Activated gamma-delta T cell treated with anti-CD3 and anti-CD28 coated beads, Interleukin-2, amount 50 U/mL, for 16 hours (primary cell): ENCODE measurements at regions not wholly inside any gene's neighbourhood (a gene's known extent, or its start where the extent isn't known, plus 50 kb on each side); places are given as distances from the start of the nearest gene placed in this dataset.

Experiments used
- DNase-seq: peaks from one replicate; pipeline ENCODE4 v3.0.0-alpha.2; 2020; ENCODE audit warnings: low read depth

DNA sequence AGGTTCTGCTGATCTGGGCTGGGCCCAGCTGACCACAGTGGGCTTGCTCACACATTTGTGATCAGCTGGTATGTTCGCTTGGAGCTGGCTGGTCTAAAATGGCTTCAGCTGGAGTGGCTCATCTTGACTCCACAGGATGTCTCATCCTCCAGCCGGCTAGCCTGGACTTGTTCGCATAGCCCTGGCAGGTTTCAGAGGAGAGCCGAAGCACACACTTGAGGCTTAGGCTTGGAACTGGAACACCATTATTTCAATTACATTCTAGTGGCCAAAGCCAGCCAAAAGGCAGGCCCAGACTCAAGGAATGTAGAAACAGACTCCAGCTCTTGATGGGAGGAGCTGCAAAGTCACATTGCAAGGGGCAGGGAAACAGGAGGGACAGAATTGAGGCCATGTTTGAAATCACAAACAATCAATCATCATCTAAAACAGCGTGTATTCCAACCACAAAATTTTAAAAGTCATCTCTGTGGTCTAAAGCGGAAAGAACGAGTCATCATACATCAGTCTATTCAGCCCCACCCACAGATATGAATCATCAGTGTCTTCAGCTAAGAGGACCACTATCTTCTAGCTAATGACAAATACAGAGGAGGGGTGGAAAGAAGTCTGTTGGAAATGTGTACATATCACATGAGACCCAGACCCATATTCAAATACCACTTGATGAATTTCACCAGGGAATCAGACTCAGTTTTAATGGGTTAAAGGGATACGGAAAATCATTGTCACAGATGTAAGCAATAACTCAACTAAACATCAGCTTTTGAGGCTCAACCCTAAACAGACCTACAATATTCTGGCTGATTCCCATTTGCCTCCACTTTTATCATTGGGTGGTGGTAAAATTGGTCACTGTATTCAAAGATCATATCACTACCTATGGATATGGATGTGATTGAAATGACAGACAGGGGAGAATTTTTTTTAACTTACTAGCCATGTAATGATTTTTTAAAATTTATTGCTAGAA is 139.0 kb upstream of the MKLN1 start:
- DNase-seq: peak; percentile 33

GRCh38 chr7:131189488-131189887 is 138.2 kb upstream of the MKLN1 start:
- no peak for DNase-seq

DNA sequence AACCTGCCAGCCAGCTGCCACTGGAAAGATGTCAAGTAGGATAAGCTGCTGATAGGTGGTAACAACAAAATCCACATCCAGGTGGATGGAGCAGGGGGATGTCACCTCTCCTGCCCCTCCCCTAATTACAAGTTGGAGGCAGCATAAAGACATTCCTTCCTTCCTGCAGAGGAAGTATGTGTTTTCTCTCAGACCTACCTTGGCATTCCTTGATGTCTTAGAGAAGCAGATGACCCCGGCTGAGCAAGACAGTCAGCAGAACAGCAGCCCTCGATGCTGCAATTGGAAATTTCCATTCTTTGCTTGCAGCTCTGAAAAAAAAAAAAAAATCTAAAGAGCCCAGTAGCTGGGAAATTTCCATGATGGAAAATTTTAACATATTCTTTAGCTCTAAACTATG is 137.5 kb upstream of the MKLN1 start:
- no peak for DNase-seq

DNA sequence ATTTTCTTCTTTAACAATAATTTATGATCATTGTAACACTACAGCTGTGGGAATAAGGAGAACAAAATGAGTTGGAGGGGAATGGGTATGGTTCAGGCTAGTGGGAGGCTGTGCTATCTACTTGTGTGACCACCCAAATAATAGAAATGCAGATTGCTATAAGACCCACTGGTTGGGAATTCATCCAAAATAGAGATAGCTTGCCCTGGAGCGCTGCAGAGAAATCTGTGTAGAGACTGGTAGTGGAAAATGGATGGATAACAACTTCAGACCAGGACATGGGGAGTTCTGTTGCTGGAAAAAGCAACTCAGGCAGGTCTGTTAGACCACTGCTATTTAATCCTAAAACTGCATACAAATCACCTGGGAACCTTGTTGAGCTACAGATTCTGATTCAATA is 137.1 kb upstream of the MKLN1 start:
- no peak for DNase-seq

DNA sequence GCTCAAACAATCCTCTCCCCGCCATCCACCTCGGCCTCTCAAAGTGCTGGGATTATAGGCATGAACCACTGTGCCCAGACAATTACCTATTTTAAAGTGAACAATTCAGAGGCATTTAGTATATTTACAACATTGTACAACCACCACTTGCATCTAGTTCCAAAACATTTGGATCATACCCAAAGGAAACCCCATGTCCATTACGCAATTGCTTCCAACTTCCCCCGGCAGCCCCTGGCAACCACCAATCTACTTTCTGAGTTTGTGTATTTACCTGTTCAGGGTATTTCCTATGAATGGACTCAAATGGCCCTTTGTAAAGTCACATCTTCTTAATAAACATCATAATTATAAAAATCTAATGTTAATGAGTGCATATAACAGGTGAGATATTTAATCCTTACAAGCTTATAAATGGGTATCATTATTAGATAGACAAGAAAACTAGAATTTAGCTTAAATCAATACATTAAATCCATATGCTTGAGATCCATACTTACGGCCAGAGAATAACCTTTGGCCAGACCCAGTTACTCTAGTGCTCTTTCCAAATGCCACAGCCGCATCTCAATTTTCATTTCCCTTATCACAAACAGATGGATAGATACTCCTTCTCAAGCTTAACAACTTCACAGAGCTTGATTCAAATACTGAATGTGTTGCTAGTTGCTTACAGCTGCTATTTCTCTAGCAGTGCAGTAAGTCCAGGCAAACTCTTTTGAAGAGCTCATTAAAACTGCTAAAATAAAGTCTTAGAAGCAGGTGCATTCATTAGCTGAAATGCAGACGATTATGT is 133.4 kb upstream of the MKLN1 start:
- no peak for DNase-seq

- no peak for DNase-seq
These were observed 130.9 kb upstream of the MKLN1 start for GRCh38 chr7:131196803-131197202.

- DNase-seq: no peak
These were observed 129.6 kb upstream of the MKLN1 start for GRCh38 chr7:131197920-131198615.

GRCh38 chr7:131202451-131202850 is 125.2 kb upstream of the MKLN1 start:
- no peak for DNase-seq

- DNase-seq: no peak
These were observed 124.2 kb upstream of the MKLN1 start for GRCh38 chr7:131203291-131203976.

DNA sequence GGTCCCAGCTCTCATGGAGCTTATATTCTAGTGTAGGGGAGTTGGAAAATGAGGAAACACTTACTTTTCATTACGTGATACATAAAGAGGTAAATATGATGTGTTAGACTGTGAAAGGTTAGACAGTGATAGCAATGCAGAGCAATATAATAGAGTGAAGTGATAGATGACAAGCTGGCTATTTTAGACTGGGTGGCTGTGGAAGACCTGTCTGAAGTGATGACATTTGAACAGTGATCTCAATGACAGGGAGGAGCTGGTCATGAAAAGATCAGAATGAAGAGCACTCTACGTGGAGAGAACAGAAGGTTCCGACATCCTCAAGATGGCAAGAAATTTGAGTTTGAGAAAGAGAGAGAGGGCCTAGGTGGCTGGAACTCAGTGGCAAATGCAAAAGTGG is 118.9 kb upstream of the MKLN1 start:
- no peak for DNase-seq

- DNase-seq: no peak
These were observed 117.1 kb upstream of the MKLN1 start for GRCh38 chr7:131210618-131211017.

- DNase-seq: no peak
These were observed 116.2 kb upstream of the MKLN1 start for GRCh38 chr7:131211500-131211899.

DNA sequence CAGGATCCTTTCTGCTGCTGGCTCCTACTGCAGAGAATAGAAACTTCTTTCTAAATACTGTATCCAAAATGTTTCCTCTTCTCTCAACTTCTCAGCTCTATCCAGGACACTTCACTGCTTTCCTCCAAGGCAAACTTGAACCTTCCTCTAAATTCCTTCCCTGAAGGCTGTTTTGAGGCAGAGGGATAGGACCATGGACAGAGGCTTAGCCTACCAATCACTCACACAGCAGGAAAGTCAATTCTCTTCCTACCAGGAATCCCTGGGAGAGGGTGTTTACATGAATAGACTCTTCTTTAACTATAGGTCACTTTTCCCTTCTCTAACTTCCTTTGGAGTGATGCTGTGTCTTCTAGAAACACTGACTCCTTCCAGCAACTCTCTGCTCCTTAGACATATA is 115.6 kb upstream of the MKLN1 start:
- DNase-seq: no peak

DNA sequence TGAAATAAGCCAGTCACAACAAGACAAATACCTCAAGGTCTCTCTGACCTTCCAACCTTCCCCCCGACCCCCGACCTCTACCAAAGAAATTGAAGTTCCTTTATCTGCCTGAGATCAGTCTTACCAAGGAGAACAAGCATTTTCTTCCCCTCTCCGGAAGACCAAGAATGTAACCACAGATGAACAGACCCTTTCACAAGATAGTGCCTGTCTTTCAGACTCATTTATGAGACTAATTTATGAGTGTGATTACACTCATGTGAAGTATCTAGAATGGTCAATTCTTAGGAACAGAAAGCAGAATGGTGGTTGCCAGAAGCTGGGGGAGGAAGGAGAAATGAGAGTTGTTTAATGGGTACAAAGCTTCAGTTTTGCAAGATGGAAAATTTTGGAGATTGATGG is 108.9 kb upstream of the MKLN1 start:
- DNase-seq: no peak

DNA sequence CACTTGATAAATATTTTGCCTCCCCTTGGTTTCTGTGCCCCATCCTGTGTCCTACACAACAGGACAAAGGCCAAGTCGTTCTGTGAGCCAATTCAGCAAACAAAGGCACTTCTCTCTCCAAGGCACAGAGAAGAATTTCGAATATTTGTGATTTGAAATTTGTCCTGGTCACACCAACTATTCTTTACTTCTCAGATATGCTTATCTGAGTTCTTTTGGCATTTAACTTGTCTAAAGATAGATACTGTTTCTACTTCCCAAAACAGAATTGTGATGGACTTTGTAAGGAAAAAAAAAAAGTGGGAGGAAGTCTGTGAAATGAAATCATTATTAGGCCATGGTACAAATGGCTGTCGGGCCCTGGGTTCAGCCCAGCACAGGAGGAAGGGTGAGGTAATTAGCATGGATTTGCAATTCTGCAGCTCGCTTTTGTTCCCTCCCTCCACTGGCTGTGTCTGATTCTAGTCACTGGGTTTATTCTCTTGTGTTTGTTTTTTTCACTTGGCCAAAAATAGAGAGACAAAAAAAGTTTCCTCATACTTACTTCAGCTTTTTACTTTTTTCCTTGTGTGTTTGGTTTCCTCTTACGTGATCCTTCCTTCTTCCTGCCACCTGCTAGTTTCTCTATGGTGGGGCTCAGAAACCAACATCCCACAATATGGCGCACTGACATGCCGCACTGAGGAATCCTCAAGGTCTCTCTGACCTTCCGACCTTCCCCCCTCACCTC is 108.2 kb upstream of the MKLN1 start:
- DNase-seq: no peak

GRCh38 chr7:131221061-131221460 is 106.6 kb upstream of the MKLN1 start:
- no peak for DNase-seq

DNA sequence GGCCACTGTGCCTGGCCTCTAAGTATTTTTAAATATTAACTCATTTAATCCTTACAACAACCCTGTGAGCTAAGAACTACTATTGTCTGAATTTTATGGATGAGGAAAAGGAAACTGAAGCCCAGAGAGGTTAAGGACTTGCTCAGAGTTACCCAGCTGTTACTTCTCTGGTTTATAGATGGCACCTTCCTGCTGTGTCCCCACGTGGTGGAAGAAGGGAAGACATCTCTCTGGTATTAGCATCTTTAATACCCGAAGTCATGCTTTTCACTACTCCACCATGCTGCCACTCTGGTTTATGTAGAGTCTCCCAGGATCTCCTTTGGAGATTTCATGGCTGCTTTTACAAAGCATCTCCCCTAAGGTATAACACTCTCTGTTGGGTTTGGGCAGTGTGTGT is 105.5 kb upstream of the MKLN1 start:
- DNase-seq: no peak

DNA sequence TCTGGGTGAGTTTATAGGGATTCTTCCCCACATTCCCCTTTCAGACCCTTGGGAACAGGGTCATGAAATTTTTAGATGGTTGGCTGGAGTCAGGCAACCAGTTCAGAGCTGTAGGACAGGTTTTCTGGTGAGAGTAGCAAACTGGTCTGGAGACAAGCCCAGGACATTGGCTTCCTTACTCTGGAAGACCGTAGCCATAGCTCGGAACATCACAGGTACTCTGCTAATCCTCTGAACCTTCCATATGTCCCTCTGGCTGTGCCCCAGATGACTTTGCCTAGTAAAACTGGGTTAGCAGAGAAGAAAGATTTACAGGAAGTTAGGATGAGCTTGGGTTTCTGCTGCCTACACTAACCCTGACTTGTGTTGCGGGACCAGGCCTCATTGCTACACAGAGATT is 104.5 kb upstream of the MKLN1 start:
- no peak for DNase-seq

DNA sequence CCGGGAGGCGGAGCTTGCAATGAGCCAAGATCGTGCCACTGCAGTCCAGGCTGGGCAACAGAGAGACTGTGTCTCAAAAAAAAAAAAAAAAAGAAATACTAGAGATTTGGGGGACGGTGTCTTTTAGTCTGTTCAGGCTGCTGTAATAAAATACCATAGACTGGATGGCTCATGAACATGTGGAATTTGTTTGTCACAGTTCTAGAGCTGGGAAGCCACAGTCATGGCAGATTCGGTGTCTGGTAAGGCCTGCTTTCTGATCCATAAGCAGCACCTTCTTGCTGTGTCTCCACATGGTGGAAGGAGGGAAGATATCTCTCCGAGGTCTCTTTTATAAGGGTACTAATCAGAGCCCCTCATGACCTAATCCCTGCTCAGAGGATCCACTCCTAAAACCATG is 102.7 kb upstream of the MKLN1 start:
- DNase-seq: no peak

GRCh38 chr7:131225619-131226513 is 101.8 kb upstream of the MKLN1 start:
- DNase-seq: no peak
